Loucy (cell line): ENCODE measurements at regions not wholly inside any gene's neighbourhood (a gene's known extent, or its start where the extent isn't known, plus 50 kb on each side); places are given as distances from the start of the nearest gene placed in this dataset.

Experiments used
- EZH2phosphoT487 ChIP-seq: fragments of 200-600 bp; IDR thresholded peaks from 2 replicates; pipeline ENCODE4 v1.6.1; 2018; ENCODE audit warnings: antibody characterized with exemption, mild to moderate bottlenecking, moderate library complexity, borderline replicate concordance
- TF ChIP-seq, protein P1 (sequence below): fragments of 200-600 bp; sonication (generic); conservative IDR thresholded peaks from 2 replicates; pipeline ENCODE4 v1.5.1; 2014; ENCODE audit warnings: mild to moderate bottlenecking, antibody characterized with exemption, low read length

DNA sequence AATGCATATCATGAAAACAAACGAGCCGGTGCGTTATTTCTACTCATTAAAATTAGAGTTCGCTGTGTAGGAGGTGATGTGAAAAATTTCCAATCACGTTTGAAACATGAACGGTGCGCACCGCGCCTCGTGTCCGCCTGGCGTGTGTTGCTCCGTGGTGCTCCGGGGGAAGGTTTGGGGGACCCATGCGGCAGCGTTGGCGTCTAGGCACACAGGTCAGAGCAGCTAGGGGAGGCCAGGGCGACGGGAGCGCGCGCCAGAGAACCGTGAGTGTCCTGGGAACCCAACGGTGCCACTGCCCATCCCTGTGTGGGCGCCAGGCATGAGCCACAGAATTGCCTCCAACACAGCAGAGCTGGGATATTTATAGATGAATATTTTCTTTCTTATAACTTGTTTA lies 70.6 kb upstream of the ADARB2 start:
- TF ChIP-seq, protein P1, sequence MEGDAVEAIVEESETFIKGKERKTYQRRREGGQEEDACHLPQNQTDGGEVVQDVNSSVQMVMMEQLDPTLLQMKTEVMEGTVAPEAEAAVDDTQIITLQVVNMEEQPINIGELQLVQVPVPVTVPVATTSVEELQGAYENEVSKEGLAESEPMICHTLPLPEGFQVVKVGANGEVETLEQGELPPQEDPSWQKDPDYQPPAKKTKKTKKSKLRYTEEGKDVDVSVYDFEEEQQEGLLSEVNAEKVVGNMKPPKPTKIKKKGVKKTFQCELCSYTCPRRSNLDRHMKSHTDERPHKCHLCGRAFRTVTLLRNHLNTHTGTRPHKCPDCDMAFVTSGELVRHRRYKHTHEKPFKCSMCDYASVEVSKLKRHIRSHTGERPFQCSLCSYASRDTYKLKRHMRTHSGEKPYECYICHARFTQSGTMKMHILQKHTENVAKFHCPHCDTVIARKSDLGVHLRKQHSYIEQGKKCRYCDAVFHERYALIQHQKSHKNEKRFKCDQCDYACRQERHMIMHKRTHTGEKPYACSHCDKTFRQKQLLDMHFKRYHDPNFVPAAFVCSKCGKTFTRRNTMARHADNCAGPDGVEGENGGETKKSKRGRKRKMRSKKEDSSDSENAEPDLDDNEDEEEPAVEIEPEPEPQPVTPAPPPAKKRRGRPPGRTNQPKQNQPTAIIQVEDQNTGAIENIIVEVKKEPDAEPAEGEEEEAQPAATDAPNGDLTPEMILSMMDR: no peak
- no peak for TF ChIP-seq EZH2phosphoT487
